ENCODE measurements at regions not wholly inside any gene's neighbourhood (a gene's known extent, or its start where the extent isn't known, plus 50 kb on each side); places are given as distances from the start of the nearest gene placed in this dataset.

DNA sequence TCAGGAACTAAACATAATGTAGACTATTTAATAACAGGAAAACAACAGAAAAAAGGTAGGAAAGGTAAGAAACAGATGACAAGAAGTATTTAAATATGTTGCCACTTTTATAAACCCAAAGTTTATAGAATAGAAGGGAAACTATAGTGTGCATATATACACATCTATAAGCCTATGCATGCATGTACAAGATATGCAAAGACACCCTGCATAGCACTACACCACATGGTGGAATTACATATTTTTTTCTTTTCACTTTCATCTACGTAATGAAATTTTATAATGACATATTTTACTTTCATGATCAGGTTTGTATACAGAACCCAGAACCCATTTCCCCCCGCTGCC lies 136.8 kb downstream of the MEX3B start:
- TF ChIP-seq, protein P1, sequence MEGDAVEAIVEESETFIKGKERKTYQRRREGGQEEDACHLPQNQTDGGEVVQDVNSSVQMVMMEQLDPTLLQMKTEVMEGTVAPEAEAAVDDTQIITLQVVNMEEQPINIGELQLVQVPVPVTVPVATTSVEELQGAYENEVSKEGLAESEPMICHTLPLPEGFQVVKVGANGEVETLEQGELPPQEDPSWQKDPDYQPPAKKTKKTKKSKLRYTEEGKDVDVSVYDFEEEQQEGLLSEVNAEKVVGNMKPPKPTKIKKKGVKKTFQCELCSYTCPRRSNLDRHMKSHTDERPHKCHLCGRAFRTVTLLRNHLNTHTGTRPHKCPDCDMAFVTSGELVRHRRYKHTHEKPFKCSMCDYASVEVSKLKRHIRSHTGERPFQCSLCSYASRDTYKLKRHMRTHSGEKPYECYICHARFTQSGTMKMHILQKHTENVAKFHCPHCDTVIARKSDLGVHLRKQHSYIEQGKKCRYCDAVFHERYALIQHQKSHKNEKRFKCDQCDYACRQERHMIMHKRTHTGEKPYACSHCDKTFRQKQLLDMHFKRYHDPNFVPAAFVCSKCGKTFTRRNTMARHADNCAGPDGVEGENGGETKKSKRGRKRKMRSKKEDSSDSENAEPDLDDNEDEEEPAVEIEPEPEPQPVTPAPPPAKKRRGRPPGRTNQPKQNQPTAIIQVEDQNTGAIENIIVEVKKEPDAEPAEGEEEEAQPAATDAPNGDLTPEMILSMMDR (IDR thresholded peaks at IDR 0.05): no peak
- no peak for TF ChIP-seq POLR2A (IDR thresholded peaks at IDR 0.05)
